ENCODE measurements at regions not wholly inside any gene's neighbourhood (a gene's known extent, or its start where the extent isn't known, plus 50 kb on each side); places are given as distances from the start of the nearest gene placed in this dataset.

DNA sequence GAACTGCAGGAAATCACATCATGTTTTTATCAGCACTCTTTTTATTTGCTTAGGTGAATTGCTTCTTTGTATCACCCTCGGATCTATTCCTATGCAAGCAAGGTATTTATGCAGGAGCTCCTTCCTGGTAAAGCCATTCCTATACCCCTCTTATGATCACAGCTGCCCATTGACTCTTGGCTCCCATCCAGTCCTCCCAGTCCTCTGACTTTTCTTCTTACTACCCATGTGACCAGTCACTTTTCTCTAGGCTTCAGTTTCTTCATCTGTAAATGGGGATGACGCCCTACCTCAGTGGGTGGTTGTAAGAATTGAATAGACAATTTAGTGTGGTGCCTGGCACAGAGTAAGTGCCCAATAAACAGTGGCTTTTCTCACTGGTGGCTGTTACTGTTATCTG lies 144.9 kb downstream of the FHIP1A start:
- no peaks in the 10 kb centered on the region for H3K4me1 ChIP-seq (ENCODE audit: control insufficient read depth, insufficient read depth, low read length)
- in situ Hi-C loops (cut with HindIII; ENCODE audit: low pct_unique_long_range_greater_than_20kb, low sequenced_read_pairs) (no loop called here), intact Hi-C loops (cut with micrococcal nuclease; ENCODE audit: unreplicated experiment) (no loop called here)
- no peaks in the 10 kb centered on the region for H3K36me3 ChIP-seq (ENCODE audit: control insufficient read depth, insufficient read depth, low read length)
- ATAC-seq, result no peak
- DNase-seq (ENCODE audit: low read depth, low spot score), result no peak
- no peaks in the 10 kb centered on the region; the same call in 1 of the 2 replicates for H3K27me3 ChIP-seq (ENCODE audit: control insufficient read depth, insufficient read depth, low read length)
- ChIA-PET CTCF (no interaction called here), POLR2A (no interaction called here)
- no peak overlapping the region for H3K4me3 ChIP-seq (ENCODE audit: low read depth in 2 of 2, low read length in 2 of 2)
- TF ChIP-seq POLR2AphosphoS5 (IDR thresholded peaks at IDR 0.05; ENCODE audit: low read depth, low read length) (no peak), TCF7L2 (IDR thresholded peaks at IDR 0.05; ENCODE audit: low read depth, low read length) (no peak), CTCF (IDR thresholded peaks at IDR 0.05) (no peak), SIN3A (IDR thresholded peaks at IDR 0.05; ENCODE audit: borderline replicate concordance, insufficient read depth, low read depth, low read length) (no peak)
- TF ChIP-seq, protein P1, sequence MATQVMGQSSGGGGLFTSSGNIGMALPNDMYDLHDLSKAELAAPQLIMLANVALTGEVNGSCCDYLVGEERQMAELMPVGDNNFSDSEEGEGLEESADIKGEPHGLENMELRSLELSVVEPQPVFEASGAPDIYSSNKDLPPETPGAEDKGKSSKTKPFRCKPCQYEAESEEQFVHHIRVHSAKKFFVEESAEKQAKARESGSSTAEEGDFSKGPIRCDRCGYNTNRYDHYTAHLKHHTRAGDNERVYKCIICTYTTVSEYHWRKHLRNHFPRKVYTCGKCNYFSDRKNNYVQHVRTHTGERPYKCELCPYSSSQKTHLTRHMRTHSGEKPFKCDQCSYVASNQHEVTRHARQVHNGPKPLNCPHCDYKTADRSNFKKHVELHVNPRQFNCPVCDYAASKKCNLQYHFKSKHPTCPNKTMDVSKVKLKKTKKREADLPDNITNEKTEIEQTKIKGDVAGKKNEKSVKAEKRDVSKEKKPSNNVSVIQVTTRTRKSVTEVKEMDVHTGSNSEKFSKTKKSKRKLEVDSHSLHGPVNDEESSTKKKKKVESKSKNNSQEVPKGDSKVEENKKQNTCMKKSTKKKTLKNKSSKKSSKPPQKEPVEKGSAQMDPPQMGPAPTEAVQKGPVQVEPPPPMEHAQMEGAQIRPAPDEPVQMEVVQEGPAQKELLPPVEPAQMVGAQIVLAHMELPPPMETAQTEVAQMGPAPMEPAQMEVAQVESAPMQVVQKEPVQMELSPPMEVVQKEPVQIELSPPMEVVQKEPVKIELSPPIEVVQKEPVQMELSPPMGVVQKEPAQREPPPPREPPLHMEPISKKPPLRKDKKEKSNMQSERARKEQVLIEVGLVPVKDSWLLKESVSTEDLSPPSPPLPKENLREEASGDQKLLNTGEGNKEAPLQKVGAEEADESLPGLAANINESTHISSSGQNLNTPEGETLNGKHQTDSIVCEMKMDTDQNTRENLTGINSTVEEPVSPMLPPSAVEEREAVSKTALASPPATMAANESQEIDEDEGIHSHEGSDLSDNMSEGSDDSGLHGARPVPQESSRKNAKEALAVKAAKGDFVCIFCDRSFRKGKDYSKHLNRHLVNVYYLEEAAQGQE (IDR thresholded peaks at IDR 0.05; ENCODE audit: insufficient read depth in 1 of 2, low read depth in 2 of 2, low read length in 1 of 2), result no peak
- no peak overlapping the region for H3K27ac ChIP-seq (ENCODE audit: low read length)
- no peaks in the 10 kb centered on the region for H3K9me3 ChIP-seq (ENCODE audit: control insufficient read depth, insufficient read depth, low read depth, low read length)
- no TSS peak for BruUV-seq (replicated peaks)

DNA sequence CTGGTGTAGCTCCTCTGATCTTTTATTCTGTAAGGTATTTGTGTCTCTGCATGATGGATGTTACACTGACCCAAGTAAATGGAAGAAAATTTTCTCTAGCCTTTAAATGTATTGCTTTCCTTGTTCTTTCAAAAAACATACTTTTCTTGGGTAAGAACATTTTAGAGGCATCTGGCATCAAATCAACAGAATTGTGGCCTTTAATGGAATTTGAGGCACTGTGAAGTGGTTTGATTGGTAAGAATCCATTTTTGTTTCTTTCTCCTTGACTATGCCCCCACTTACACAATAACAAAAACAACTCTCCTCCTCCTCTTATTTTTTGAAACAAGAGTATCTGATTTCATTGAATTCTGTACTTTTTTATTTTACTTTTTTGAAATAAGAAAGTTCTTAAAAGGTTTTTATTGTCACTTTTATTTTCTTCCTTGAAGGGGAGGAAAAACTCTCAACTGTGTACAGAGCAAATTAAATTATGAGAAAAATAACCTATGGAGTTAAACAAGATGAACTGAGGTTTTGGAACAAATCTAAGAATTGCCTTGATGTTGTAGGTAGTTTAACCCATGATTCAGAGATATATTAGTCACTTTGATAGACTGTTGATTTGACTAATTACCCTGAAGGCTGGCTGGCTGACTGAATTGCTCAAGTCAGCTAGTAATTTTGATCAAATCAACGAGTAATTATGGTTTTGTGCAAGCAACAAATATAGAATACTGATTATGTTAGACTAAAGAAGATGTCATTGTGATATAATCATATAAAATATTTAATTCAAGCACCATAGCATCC lies 146.4 kb downstream of the FHIP1A start:
- ChIA-PET POLR2A (no interaction called here), CTCF (no interaction called here)
- intact Hi-C loops (cut with micrococcal nuclease; ENCODE audit: unreplicated experiment) (no loop called here), in situ Hi-C loops (cut with HindIII; ENCODE audit: low pct_unique_long_range_greater_than_20kb, low sequenced_read_pairs) (no loop called here)
- no peak for ATAC-seq
- TF ChIP-seq CTCF (IDR thresholded peaks at IDR 0.05) (no peak), TCF7L2 (IDR thresholded peaks at IDR 0.05; ENCODE audit: low read depth, low read length) (no peak), SIN3A (IDR thresholded peaks at IDR 0.05; ENCODE audit: borderline replicate concordance, insufficient read depth, low read depth, low read length) (no peak), POLR2AphosphoS5 (IDR thresholded peaks at IDR 0.05; ENCODE audit: low read depth, low read length) (no peak)
- TF ChIP-seq, protein P1 (IDR thresholded peaks at IDR 0.05; ENCODE audit: insufficient read depth in 1 of 2, low read depth in 2 of 2, low read length in 1 of 2), result no peak
- Histone ChIP-seq H3K4me3 (ENCODE audit: low read depth in 2 of 2, low read length in 2 of 2) (no peak overlapping the region), H3K9me3 (ENCODE audit: control insufficient read depth, insufficient read depth, low read depth, low read length) (no peaks in the 10 kb centered on the region), H3K36me3 (ENCODE audit: control insufficient read depth, insufficient read depth, low read length) (no peaks in the 10 kb centered on the region), H3K27me3 (ENCODE audit: control insufficient read depth, insufficient read depth, low read length) (no peaks in the 10 kb centered on the region; the same call in 1 of the 2 replicates), H3K4me1 (ENCODE audit: control insufficient read depth, insufficient read depth, low read length) (no peaks in the 10 kb centered on the region), H3K27ac (ENCODE audit: low read length) (no peak overlapping the region)
- DNase-seq (ENCODE audit: low read depth, low spot score), result no peak
- no TSS peak for BruUV-seq (replicated peaks)
